B cell (primary cell): ENCODE measurements at regions not wholly inside any gene's neighbourhood (a gene's known extent, or its start where the extent isn't known, plus 50 kb on each side); places are given as distances from the start of the nearest gene placed in this dataset.

ENCODE experiments used
- ATAC-seq: fragments of 200-7000 bp; cut with Tn5 transposase; one replicate; pipeline ENCODE4 v1.10.0; 2021; ENCODE audit warnings: low read depth, mild to moderate bottlenecking, moderate number of reproducible peaks, moderate library complexity
- CTCF ChIA-PET: fragments of 350-600 bp; sonication (Branson Sonifier 250); formaldehyde crosslinking; loops from one replicate; lab custom pipeline; 2021; ENCODE audit warnings: antibody characterized with exemption, inconsistent platforms; lab: Charles Lee
- POLR2A ChIA-PET: fragments of 350-600 bp; sonication (Branson Sonifier 250); formaldehyde crosslinking; loops from one replicate; lab custom pipeline; 2021; ENCODE audit warnings: antibody characterized with exemption; lab: Charles Lee
- DNase-seq: peaks from one replicate; pipeline ENCODE4 v3.0.0; 2013
- H2AFZ ChIP-seq: 2 replicates; pipeline ENCODE4 v1.6.1; 2012; ENCODE audit warnings: mild to moderate bottlenecking, low read depth, low read length; ENCODE audit not compliant: insufficient read depth, poor library complexity, severe bottlenecking
- H3K27ac ChIP-seq, 2 donors: 1 replicate in 1 of 2; 2 replicates in 1 of 2; pipeline ENCODE4 v1.5.1; 2012 to 2013; ENCODE audit warnings: low read length in 2 of 2, mild to moderate bottlenecking in 2 of 2, moderate library complexity in 1 of 2
- H3K27me3 ChIP-seq, 4 experiments: fragments of 200-600 bp in 1 of 4; sonication (generic) in 1 of 4; replicated peaks in 1 of 4; 1 replicate in 2 of 4; 2 replicates in 2 of 4; pipeline versions ENCODE4 v1.6.1 to v1.7.0; 2013 to 2016; ENCODE audit warnings: low read length in 3 of 4, mild to moderate bottlenecking in 2 of 4, mixed read lengths in 1 of 4, moderate library complexity in 1 of 4; ENCODE audit not compliant: insufficient read depth in 4 of 4, control insufficient read depth in 3 of 4; ENCODE audit errors: control extremely low read depth in 1 of 4
- H3K36me3 ChIP-seq, 2 experiments: replicated peaks in 1 of 2; 1 replicate in 1 of 2; 2 replicates in 1 of 2; pipeline versions ENCODE4 v1.6.1 to v1.7.1; 2013; ENCODE audit warnings: low read length in 1 of 2; ENCODE audit not compliant: insufficient read depth in 2 of 2, control insufficient read depth in 1 of 2; ENCODE audit errors: control extremely low read depth in 1 of 2, extremely low read depth in 1 of 2
- H3K4me1 ChIP-seq, 2 donors: fragments of 200-600 bp in 1 of 2; sonication (generic) in 1 of 2; 1 replicate in 1 of 2; 2 replicates in 1 of 2; pipeline versions ENCODE4 v1.5.1 to v1.6.1; 2013 to 2017; ENCODE audit warnings: low read length in 2 of 2; ENCODE audit not compliant: control insufficient read depth in 2 of 2, insufficient read depth in 2 of 2
- H3K4me2 ChIP-seq: replicated peaks from 2 replicates; pipeline ENCODE3; 2012; ENCODE audit warnings: mild to moderate bottlenecking, low read depth, low read length; ENCODE audit not compliant: poor library complexity, severe bottlenecking
- H3K4me3 ChIP-seq, 5 experiments: fragments of 200-600 bp in 1 of 5; sonication (generic) in 1 of 5; 1 replicate in 3 of 5; 2 replicates in 2 of 5; pipeline versions ENCODE4 v1.5.1 to v1.7.0; 2011 to 2016; ENCODE audit warnings: low read length in 4 of 5, mild to moderate bottlenecking in 4 of 5, low read depth in 2 of 5, control low read depth in 1 of 5, moderate library complexity in 1 of 5; ENCODE audit not compliant: insufficient read depth in 1 of 5; ENCODE audit errors: control extremely low read depth in 1 of 5, extremely low read depth in 1 of 5
- H3K79me2 ChIP-seq: fragments of 200-600 bp; sonication (generic); one replicate; pipeline ENCODE4 v1.6.0; 2016; ENCODE audit warnings: low read length; ENCODE audit not compliant: control insufficient read depth, insufficient read depth
- H3K9ac ChIP-seq: fragments of 200-600 bp; sonication (generic); 2 replicates; pipeline ENCODE4 v1.6.1; 2017; ENCODE audit warnings: mild to moderate bottlenecking, low read length, moderate library complexity
- H3K9me3 ChIP-seq, 3 donors: one replicate each; pipeline versions ENCODE4 v1.6.1 to v1.7.1; 2013; ENCODE audit warnings: low read length in 2 of 3; ENCODE audit not compliant: control insufficient read depth in 2 of 3, insufficient read depth in 1 of 3; ENCODE audit errors: control extremely low read depth in 1 of 3
- H4K20me1 ChIP-seq: 2 replicates; pipeline ENCODE4 v1.6.0; 2012; ENCODE audit warnings: mild to moderate bottlenecking, low read length; ENCODE audit not compliant: insufficient read depth, control insufficient read depth, poor library complexity, severe bottlenecking
- H3K27ac Mint-ChIP-seq: one replicate; pipeline ENCODE4 v1.8.0; 2021; ENCODE audit warnings: mixed read lengths
- H3K27me3 Mint-ChIP-seq: one replicate; pipeline ENCODE4 v1.8.0; 2021; ENCODE audit warnings: mixed read lengths
- H3K4me1 Mint-ChIP-seq: one replicate; pipeline ENCODE4 v1.8.0; 2021; ENCODE audit warnings: mixed read lengths
- H3K4me3 Mint-ChIP-seq: one replicate; pipeline ENCODE4 v1.8.0; 2021; ENCODE audit warnings: mixed read lengths
- H3K9me3 Mint-ChIP-seq: one replicate; pipeline ENCODE4 v1.8.0; 2022; ENCODE audit warnings: mixed read lengths; ENCODE audit not compliant: insufficient read depth
- CTCF ChIP-seq: fragments of 200-600 bp; IDR thresholded peaks from one replicate; pipeline ENCODE4 v1.8.0; 2022; ENCODE audit warnings: antibody characterized with exemption, mild to moderate bottlenecking
- EZH2 ChIP-seq: IDR thresholded peaks from 2 replicates; pipeline ENCODE4 v1.6.1; 2012; ENCODE audit warnings: borderline replicate concordance, low read depth, mild to moderate bottlenecking, moderate library complexity, low read length; ENCODE audit not compliant: insufficient read depth, poor library complexity, severe bottlenecking
- WGBS: methylation state at CpG from one replicate; pipeline ENCODE4 v1.1.5; 2013; ENCODE audit warnings: missing lambda C conversion rate; ENCODE audit not compliant: insufficient coverage; 5-methylcytosine and 5-hydroxymethylcytosine counted together
- intact Hi-C: fragments of 100-400 bp; cut with micrococcal nuclease; formaldehyde crosslinking; loops from one replicate; pipeline ENCODE4 v1.10.0; 2022

GRCh38 chr2:104378853-104379374 lies 475.0 kb upstream of the POU3F3 start:
- no peaks in the 10 kb centered on the region for H3K79me2 ChIP-seq
- Mint-ChIP-seq H3K4me3 (peak overlapping the region; percentile 83), H3K4me1 (peaks cover 9% of the 10 kb centered on the region), H3K27ac (peak overlapping the region; percentile 16), H3K27me3 (no peaks in the 10 kb centered on the region), H3K9me3 (no peaks in the 10 kb centered on the region)
- H2AFZ ChIP-seq: peak overlapping the region; percentile 83
- peak; percentile 47 for ATAC-seq
- peak overlapping the region in 1 of 2 donors; percentile 23 for H3K27ac ChIP-seq
- TF ChIP-seq EZH2 (no peak), CTCF (no peak)
- intact Hi-C loops: no loop called here
- no peaks in the 10 kb centered on the region for H4K20me1 ChIP-seq
- POLR2A ChIA-PET: no interaction called here
- H3K9me3 ChIP-seq: no peaks in the 10 kb centered on the region
- CTCF ChIA-PET: no interaction called here
- no peaks in the 10 kb centered on the region for H3K27me3 ChIP-seq
- peaks cover 5 to 8% of the 10 kb centered on the region in 2 donors for H3K4me1 ChIP-seq
- peak overlapping the region; percentile 69 for H3K9ac ChIP-seq
- H3K36me3 ChIP-seq: no peaks in the 10 kb centered on the region
- peak overlapping the region; percentile 59 for H3K4me2 ChIP-seq
- peak; percentile 19 for DNase-seq
- 0% methylated on average over 3 of the region's 3 CpGs for WGBS
- H3K4me3 ChIP-seq: peak overlapping the region; percentile 41 to 73 (median 57)

GRCh38 chr2:104384961-104385360 lies 469.0 kb upstream of the POU3F3 start:
- ChIA-PET CTCF (no interaction called here), POLR2A (no interaction called here)
- no peaks in the 10 kb centered on the region for H4K20me1 ChIP-seq
- no peaks in the 10 kb centered on the region for H3K4me1 ChIP-seq
- H3K9me3 ChIP-seq: no peaks in the 10 kb centered on the region
- H3K27ac ChIP-seq: no peak overlapping the region
- no peaks in the 10 kb centered on the region for H3K79me2 ChIP-seq
- TF ChIP-seq EZH2: no peak
- no peak for TF ChIP-seq CTCF
- intact Hi-C loops: no loop called here
- DNase-seq (no peak), ATAC-seq (no peak)
- no peak overlapping the region for H3K9ac ChIP-seq
- no peak overlapping the region for H3K4me2 ChIP-seq
- no peak overlapping the region for H2AFZ ChIP-seq
- H3K27me3 Mint-ChIP-seq: peaks cover 13% of the 10 kb centered on the region
- H3K27ac Mint-ChIP-seq: no peak overlapping the region
- H3K4me3 Mint-ChIP-seq: no peak overlapping the region
- no peak overlapping the region for H3K4me3 ChIP-seq
- WGBS: 93% methylated on average over 3 of the region's 5 CpGs
- no peaks in the 10 kb centered on the region for H3K27me3 ChIP-seq
- peaks cover 2% of the 10 kb centered on the region for H3K4me1 Mint-ChIP-seq
- no peaks in the 10 kb centered on the region for H3K36me3 ChIP-seq
- no peaks in the 10 kb centered on the region for H3K9me3 Mint-ChIP-seq
